SK-N-SH treated with all-trans-retinoic acid at 6 μM for 48 hours (cell line): ENCODE measurements at regions not wholly inside any gene's neighbourhood (a gene's known extent, or its start where the extent isn't known, plus 50 kb on each side); places are given as distances from the start of the nearest gene placed in this dataset.

ENCODE experiments used
- ATAC-seq: fragments of 200-7000 bp; cut with Tn5 transposase; 3 replicates; pipeline ENCODE4 v1.9.1; 2020; ENCODE audit warnings: mild to moderate bottlenecking, moderate library complexity
- ARNTL ChIP-seq: fragments of 450-650 bp; formaldehyde crosslinking; IDR thresholded peaks from 2 replicates; pipeline ENCODE4 v1.5.0; 2020; ENCODE audit warnings: low read depth, mild to moderate bottlenecking, moderate library complexity, borderline replicate concordance
- BACH2 ChIP-seq: fragments of 250-450 bp; sonication (Bioruptor Pico); IDR thresholded peaks from 2 replicates; pipeline ENCODE4 v1.9.0; 2021; ENCODE audit warnings: mild to moderate bottlenecking, borderline replicate concordance
- CREB5 ChIP-seq: fragments of 250-450 bp; sonication (Bioruptor Pico); IDR thresholded peaks from 2 replicates; pipeline ENCODE4 v1.5.1; 2020; ENCODE audit warnings: low read depth, mild to moderate bottlenecking, moderate library complexity
- CSDC2 ChIP-seq: fragments of 250-450 bp; sonication (Bioruptor Pico); IDR thresholded peaks from 2 replicates; pipeline ENCODE4 v1.5.0; 2020; ENCODE audit warnings: mild to moderate bottlenecking, moderate library complexity
- CSRNP3 ChIP-seq: fragments of 250-450 bp; sonication (Bioruptor Pico); IDR thresholded peaks from 2 replicates; pipeline ENCODE4 v1.5.1; 2021; ENCODE audit warnings: mild to moderate bottlenecking, moderate library complexity
- ESRRG ChIP-seq: fragments of 250-450 bp; sonication (Bioruptor Pico); IDR thresholded peaks from 2 replicates; pipeline ENCODE4 v1.6.1; 2021; ENCODE audit warnings: mild to moderate bottlenecking
- GLIS3 ChIP-seq: fragments of 250-450 bp; sonication (Bioruptor Pico); IDR thresholded peaks from 2 replicates; pipeline ENCODE4 v1.5.0; 2020; ENCODE audit warnings: mild to moderate bottlenecking, moderate library complexity
- ISL1 ChIP-seq: fragments of 250-450 bp; sonication (Bioruptor Pico); IDR thresholded peaks from 2 replicates; pipeline ENCODE4 v2.1.2; 2022; ENCODE audit warnings: mild to moderate bottlenecking, moderate library complexity
- PATZ1 ChIP-seq: fragments of 250-450 bp; sonication (Bioruptor Pico); IDR thresholded peaks from 2 replicates; pipeline ENCODE4 v1.8.0; 2020; ENCODE audit warnings: mild to moderate bottlenecking, moderate library complexity, borderline replicate concordance
- POU6F1 ChIP-seq: fragments of 250-450 bp; sonication (Bioruptor Pico); IDR thresholded peaks from 2 replicates; pipeline ENCODE4 v1.8.0; 2021; ENCODE audit warnings: low read depth, mild to moderate bottlenecking, moderate library complexity, borderline replicate concordance
- PPARA ChIP-seq: fragments of 250-450 bp; sonication (Bioruptor Pico); IDR thresholded peaks from 2 replicates; pipeline ENCODE4 v1.5.0; 2020; ENCODE audit warnings: mild to moderate bottlenecking, borderline replicate concordance
- RARB ChIP-seq: fragments of 250-450 bp; sonication (Bioruptor Pico); IDR thresholded peaks from 2 replicates; pipeline ENCODE4 v1.8.0; 2021; ENCODE audit warnings: mild to moderate bottlenecking, moderate library complexity
- TCF4 ChIP-seq: fragments of 250-450 bp; sonication (Bioruptor Pico); IDR thresholded peaks from 2 replicates; pipeline ENCODE4 v1.8.0; 2021; ENCODE audit warnings: mild to moderate bottlenecking, moderate library complexity, borderline replicate concordance
- TOX ChIP-seq: fragments of 250-450 bp; sonication (Bioruptor Pico); IDR thresholded peaks from 2 replicates; pipeline ENCODE4 v1.8.0; 2021; ENCODE audit warnings: mild to moderate bottlenecking, moderate library complexity, borderline replicate concordance
- TSHZ2 ChIP-seq: fragments of 250-450 bp; sonication (Bioruptor Pico); IDR thresholded peaks from 2 replicates; pipeline ENCODE4 v1.5.0; 2020; ENCODE audit warnings: mild to moderate bottlenecking, moderate library complexity
- ZC3H10 ChIP-seq: fragments of 250-450 bp; sonication (Bioruptor Pico); IDR thresholded peaks from 2 replicates; pipeline ENCODE4 v1.5.1; 2021; ENCODE audit warnings: mild to moderate bottlenecking, moderate library complexity
- ZFP3 ChIP-seq: fragments of 250-450 bp; sonication (Bioruptor Pico); IDR thresholded peaks from 2 replicates; pipeline ENCODE4 v1.5.0; 2020; ENCODE audit warnings: mild to moderate bottlenecking, moderate library complexity
- ZFP30 ChIP-seq: fragments of 450-650 bp; formaldehyde crosslinking; IDR thresholded peaks from 2 replicates; pipeline ENCODE4 v1.5.0; 2022; ENCODE audit warnings: mild to moderate bottlenecking, moderate library complexity
- ZNF565 ChIP-seq: fragments of 450-650 bp; formaldehyde crosslinking; conservative IDR thresholded peaks from 2 replicates; pipeline ENCODE4 v1.5.0; 2020; ENCODE audit warnings: low read depth, mild to moderate bottlenecking, moderate library complexity
- ZNF70 ChIP-seq: fragments of 450-650 bp; formaldehyde crosslinking; IDR thresholded peaks from 2 replicates; pipeline ENCODE4 v1.5.0; 2020; ENCODE audit warnings: mild to moderate bottlenecking, moderate library complexity
- ZNF8 ChIP-seq: fragments of 450-650 bp; formaldehyde crosslinking; IDR thresholded peaks from 2 replicates; pipeline ENCODE4 v1.5.0; 2020; ENCODE audit warnings: mild to moderate bottlenecking, moderate library complexity

GRCh38 chr3:78281381-78281780 lies 1241.5 kb downstream of the ROBO2 start:
- no peak for ATAC-seq

GRCh38 chr3:78283994-78284393 lies 1244.1 kb downstream of the ROBO2 start:
- ATAC-seq, result no peak
- TF ChIP-seq ZFP3 (CRISPR knock-in tag), result no peak
- TF ChIP-seq RARB (CRISPR knock-in tag), result no peak
- no peak for TF ChIP-seq PATZ1 (CRISPR knock-in tag)
- no peak for TF ChIP-seq ZNF70 (CRISPR knock-in tag)
- TF ChIP-seq TSHZ2, result no peak
- no peak for TF ChIP-seq PPARA (CRISPR knock-in tag)
- no peak for TF ChIP-seq GLIS3 (CRISPR knock-in tag)
- no peak for TF ChIP-seq ZC3H10
- TF ChIP-seq CSDC2 (CRISPR knock-in tag), result no peak
- no peak for TF ChIP-seq POU6F1
- no peak for TF ChIP-seq ISL1 (CRISPR knock-in tag)
- TF ChIP-seq CREB5, result no peak
- no peak for TF ChIP-seq ZNF565 (CRISPR knock-in tag)
- no peak for TF ChIP-seq ESRRG

More at GRCh38 chr3:78281381-78281780, 1241.5 kb downstream of the ROBO2 start:
- TF ChIP-seq PPARA (CRISPR knock-in tag) (no peak), CSDC2 (CRISPR knock-in tag) (no peak), ZFP30 (CRISPR knock-in tag) (no peak), ZNF8 (no peak)

- ATAC-seq, result no peak
- TF ChIP-seq GLIS3 (CRISPR knock-in tag), result no peak
- no peak for TF ChIP-seq CSDC2 (CRISPR knock-in tag)
- TF ChIP-seq ZNF565 (CRISPR knock-in tag), result no peak
- no peak for TF ChIP-seq TCF4 (CRISPR knock-in tag)
- no peak for TF ChIP-seq ARNTL (CRISPR knock-in tag)
- TF ChIP-seq CREB5, result no peak
- no peak for TF ChIP-seq BACH2 (CRISPR knock-in tag)
- TF ChIP-seq POU6F1, result no peak
- TF ChIP-seq TOX, result no peak
- TF ChIP-seq PPARA (CRISPR knock-in tag), result no peak
- TF ChIP-seq CSRNP3 (CRISPR knock-in tag), result no peak
- TF ChIP-seq ZNF70 (CRISPR knock-in tag), result no peak
- no peak for TF ChIP-seq PATZ1 (CRISPR knock-in tag)
- no peak for TF ChIP-seq ISL1 (CRISPR knock-in tag)
- TF ChIP-seq ZFP30 (CRISPR knock-in tag), result no peak
- TF ChIP-seq ZC3H10, result no peak
Observed at GRCh38 chr3:78285032-78285728, 1245.3 kb downstream of the ROBO2 start.
